Stomach smooth muscle (tissue), 2 donors: ENCODE measurements at regions not wholly inside any gene's neighbourhood (a gene's known extent, or its start where the extent isn't known, plus 50 kb on each side); places are given as distances from the start of the nearest gene placed in this dataset.
"Not testable (repeated sequence)": the region's sequence is repeated elsewhere in the genome, so short reads cannot be mapped to it uniquely, and the experiment has no call there.

ENCODE experiments used
- H3K27ac ChIP-seq: one replicate; pipeline ENCODE4 v1.7.0; 2013; ENCODE audit warnings: mild to moderate bottlenecking, low read length, inconsistent platforms
- H3K27me3 ChIP-seq, 2 donors: one replicate each; pipeline ENCODE4 v1.7.0; 2013; ENCODE audit warnings: low read length in 2 of 2; ENCODE audit not compliant: insufficient read depth in 2 of 2, control insufficient read depth in 1 of 2
- H3K36me3 ChIP-seq, 2 donors: one replicate each; pipeline ENCODE4 v1.7.0; 2013; ENCODE audit warnings: low read length in 2 of 2; ENCODE audit not compliant: control insufficient read depth in 2 of 2, insufficient read depth in 2 of 2
- H3K4me1 ChIP-seq: one replicate; pipeline ENCODE4 v1.7.0; 2013; ENCODE audit warnings: low read length; ENCODE audit not compliant: control insufficient read depth, insufficient read depth
- H3K4me3 ChIP-seq, 2 donors: one replicate each; pipeline ENCODE4 v1.7.0; 2013; ENCODE audit warnings: low read length in 2 of 2
- H3K9ac ChIP-seq, 2 donors: one replicate each; pipeline ENCODE4 v1.7.0; 2013; ENCODE audit warnings: low read length in 2 of 2, mild to moderate bottlenecking in 1 of 2
- H3K9me3 ChIP-seq, 2 donors: one replicate each; pipeline ENCODE4 v1.7.0; 2013; ENCODE audit warnings: low read length in 2 of 2; ENCODE audit not compliant: control insufficient read depth in 2 of 2
- donor health status: healthy.
- donor health status: Pancreatic carcinoma.

- Histone ChIP-seq H3K27ac (no peak overlapping the region), H3K4me3 (no peak overlapping the region), H3K9me3 (no peaks in the 10 kb centered on the region), H3K4me1 (no peaks in the 10 kb centered on the region), H3K36me3 (no peaks in the 10 kb centered on the region), H3K27me3 (peaks cover 0 to 3% of the 10 kb centered on the region in 2 donors), H3K9ac (no peak overlapping the region)
Observed at GRCh38 chr12:25401547-25402345, 151.0 kb upstream of the KRAS start.

DNA sequence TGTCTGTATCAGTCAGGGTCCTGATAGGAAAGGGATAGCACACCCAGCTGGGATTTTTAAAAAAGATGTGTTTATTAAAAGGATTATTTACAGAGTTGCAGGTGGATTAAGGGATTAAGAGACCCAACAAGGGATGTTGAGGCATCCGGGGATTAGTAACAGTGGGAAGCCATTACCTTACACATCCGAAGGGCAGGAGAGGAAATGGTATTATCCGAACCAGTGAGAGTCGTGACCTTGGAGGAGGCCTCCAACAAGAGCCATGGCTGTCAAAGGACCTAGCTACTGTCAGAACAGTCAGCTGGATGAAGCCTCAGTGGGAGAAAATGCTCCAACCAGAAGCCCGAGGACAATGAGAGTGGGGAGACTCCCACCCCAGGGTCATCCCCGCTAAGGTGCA is 146.3 kb upstream of the KRAS start:
- Histone ChIP-seq H3K27me3 (no peaks in the 10 kb centered on the region), H3K4me1 (no peaks in the 10 kb centered on the region), H3K4me3 (no peak overlapping the region), H3K9me3 (no peaks in the 10 kb centered on the region), H3K36me3 (no peaks in the 10 kb centered on the region), H3K27ac (no peak overlapping the region), H3K9ac (no peak overlapping the region)

GRCh38 chr12:25395227-25395626 is 144.5 kb upstream of the KRAS start:
- no peak overlapping the region for H3K27ac ChIP-seq
- H3K9me3 ChIP-seq, result no peaks in the 10 kb centered on the region
- no peak overlapping the region for H3K4me3 ChIP-seq
- no peaks in the 10 kb centered on the region for H3K27me3 ChIP-seq
- H3K4me1 ChIP-seq, result no peaks in the 10 kb centered on the region
- H3K9ac ChIP-seq, result no peak overlapping the region
- H3K36me3 ChIP-seq, result no peaks in the 10 kb centered on the region

GRCh38 chr12:25394775-25395174 is 144.0 kb upstream of the KRAS start:
- not testable (repeated sequence) for H3K27me3 ChIP-seq, H3K4me3 ChIP-seq, H3K36me3 ChIP-seq, H3K4me1 ChIP-seq, H3K27ac ChIP-seq, H3K9ac ChIP-seq, H3K9me3 ChIP-seq

GRCh38 chr12:25394025-25394424 is 143.3 kb upstream of the KRAS start:
- Histone ChIP-seq H3K27ac (no peak overlapping the region), H3K4me1 (no peaks in the 10 kb centered on the region), H3K9me3 (no peaks in the 10 kb centered on the region), H3K27me3 (no peaks in the 10 kb centered on the region), H3K4me3 (no peak overlapping the region), H3K9ac (no peak overlapping the region), H3K36me3 (no peaks in the 10 kb centered on the region)

DNA sequence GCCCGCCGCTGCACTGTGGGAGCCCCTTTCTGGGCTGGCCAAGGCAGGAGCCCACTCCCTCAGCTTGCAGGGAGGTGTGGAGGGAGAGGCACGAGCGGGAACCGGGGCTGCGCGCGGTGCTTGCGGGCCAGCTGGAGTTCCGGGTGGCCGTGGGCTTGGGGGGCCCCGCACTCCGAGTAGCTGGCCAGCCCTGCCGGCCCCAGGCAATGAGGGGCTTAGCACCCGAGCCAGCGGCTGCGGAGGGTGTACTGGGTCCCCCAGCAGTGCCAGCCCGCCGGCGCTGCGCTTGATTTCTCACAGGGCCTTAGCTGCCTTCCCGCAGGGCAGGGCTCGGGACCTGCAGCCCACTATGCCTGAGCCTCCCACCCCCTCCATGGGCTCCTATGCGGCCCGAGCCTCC is 140.6 kb upstream of the KRAS start:
- not testable (repeated sequence) for H3K4me1 ChIP-seq, H3K27me3 ChIP-seq, H3K9me3 ChIP-seq, H3K36me3 ChIP-seq, H3K27ac ChIP-seq, H3K4me3 ChIP-seq, H3K9ac ChIP-seq

DNA sequence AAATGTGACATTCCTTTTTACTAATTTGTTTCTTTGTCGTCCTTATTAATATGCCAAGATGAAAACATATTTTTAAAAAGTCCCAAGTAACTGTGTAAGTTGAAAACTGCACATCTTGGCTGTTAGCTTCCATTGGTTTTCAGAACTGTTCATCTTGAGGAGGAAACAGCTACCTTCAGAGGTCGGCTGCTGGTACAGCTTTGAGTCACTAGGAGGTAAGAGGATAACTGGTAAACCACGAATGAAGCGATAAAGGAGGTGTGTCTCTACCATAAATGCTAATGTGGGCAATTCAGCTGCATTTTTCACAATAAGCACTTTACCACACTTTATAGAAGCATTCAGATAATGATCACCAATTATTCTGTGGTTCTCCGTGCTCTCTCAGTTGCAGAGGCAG is 137.5 kb upstream of the KRAS start:
- no peaks in the 10 kb centered on the region for H3K9me3 ChIP-seq
- H3K27ac ChIP-seq, result no peak overlapping the region
- H3K4me3 ChIP-seq, result no peak overlapping the region
- no peaks in the 10 kb centered on the region for H3K27me3 ChIP-seq
- H3K4me1 ChIP-seq, result peaks cover 14% of the 10 kb centered on the region
- no peaks in the 10 kb centered on the region for H3K36me3 ChIP-seq
- no peak overlapping the region for H3K9ac ChIP-seq

DNA sequence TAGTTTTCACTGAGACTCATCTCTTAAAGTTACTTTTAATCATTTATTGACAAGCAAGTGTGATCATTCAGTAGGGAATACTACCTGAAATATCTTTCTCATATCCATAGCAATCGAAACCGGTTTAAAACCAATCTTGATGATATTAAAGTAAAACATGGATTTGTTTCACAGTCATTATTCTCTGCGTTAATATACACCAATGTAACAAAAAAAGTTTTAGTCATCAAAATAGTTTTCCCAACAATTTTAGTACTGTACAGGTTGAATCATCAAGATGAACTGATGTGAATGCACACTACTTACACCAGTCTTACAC is 137.0 kb upstream of the KRAS start:
- Histone ChIP-seq H3K36me3 (no peaks in the 10 kb centered on the region), H3K9ac (no peak overlapping the region), H3K9me3 (no peaks in the 10 kb centered on the region), H3K27ac (no peak overlapping the region), H3K27me3 (no peaks in the 10 kb centered on the region), H3K4me3 (no peak overlapping the region), H3K4me1 (peaks cover 14% of the 10 kb centered on the region)

DNA sequence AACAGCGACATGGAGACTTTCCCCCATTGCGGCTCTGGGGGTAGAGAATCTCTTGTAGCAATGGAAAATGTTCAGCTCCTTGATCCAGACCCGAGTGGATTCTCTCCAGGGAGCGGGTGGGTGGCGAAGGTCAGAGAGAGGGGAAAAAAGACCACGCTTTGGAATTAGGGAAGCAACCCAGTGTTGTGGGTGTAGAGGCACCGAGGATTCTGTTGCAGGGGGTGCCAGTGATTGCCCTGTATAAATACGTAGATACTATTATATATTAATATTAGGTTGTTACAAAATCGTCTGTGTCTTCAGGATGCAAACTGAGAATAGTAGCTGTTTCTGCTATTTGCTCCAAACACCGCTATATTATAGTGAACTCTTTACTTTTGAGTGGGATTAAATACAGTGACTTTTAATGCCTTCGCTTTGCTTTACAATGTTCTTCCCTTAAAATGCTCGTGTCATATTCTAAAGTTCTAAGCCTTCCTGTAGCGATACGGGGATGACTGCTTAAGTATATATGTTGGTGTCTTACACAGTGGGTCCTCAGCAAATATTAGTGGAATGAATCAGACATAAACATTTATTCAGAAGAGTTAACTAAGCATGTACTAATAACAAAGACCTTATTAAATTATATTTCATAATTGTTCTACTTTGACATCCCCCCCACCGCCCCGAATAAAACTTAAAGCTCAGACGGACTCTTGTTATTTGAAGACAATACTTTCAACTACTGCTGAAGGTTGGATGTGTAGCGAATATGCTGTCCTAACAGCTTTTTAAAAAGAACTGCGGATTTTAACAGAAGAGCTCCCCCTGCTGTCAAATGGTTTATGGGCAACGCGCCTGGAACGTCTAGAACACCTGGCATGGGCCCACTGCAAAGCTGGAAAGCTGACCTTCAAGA is 136.4 kb upstream of the KRAS start:
- H3K9me3 ChIP-seq, result no peaks in the 10 kb centered on the region
- no peaks in the 10 kb centered on the region for H3K36me3 ChIP-seq
- no peaks in the 10 kb centered on the region for H3K27me3 ChIP-seq
- peak overlapping the region; percentile 100 for H3K27ac ChIP-seq
- peaks cover 14% of the 10 kb centered on the region for H3K4me1 ChIP-seq
- H3K9ac ChIP-seq, result peak overlapping the region; percentile 97 to 99
- H3K4me3 ChIP-seq, result peak overlapping the region; percentile 87 to 92

DNA sequence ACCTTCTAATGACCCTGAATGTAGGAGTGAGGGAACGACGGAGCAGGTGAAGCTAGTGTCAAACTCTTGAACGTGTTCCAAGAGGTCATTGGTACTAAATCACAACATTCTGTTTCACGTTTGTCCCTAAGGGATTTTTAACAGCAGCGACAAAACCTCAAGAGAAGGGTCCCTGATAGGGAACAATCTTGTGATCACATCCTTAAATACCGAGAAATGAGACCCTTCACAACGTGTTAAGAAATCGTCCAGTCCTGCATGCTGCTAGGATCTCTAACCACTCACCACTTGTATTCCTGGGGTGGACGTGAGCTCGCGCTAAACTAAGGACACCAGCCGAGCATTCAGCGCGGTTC is 134.1 kb upstream of the KRAS start:
- Histone ChIP-seq H3K4me3 (peak overlapping the region; percentile 80 to 87), H3K9ac (peak overlapping the region; percentile 99), H3K4me1 (peaks cover 14% of the 10 kb centered on the region), H3K27me3 (no peaks in the 10 kb centered on the region), H3K27ac (peak overlapping the region; percentile 100), H3K9me3 (no peaks in the 10 kb centered on the region), H3K36me3 (no peaks in the 10 kb centered on the region)
